Liver (tissue), 3 donors: ENCODE measurements at regions not wholly inside any gene's neighbourhood (a gene's known extent, or its start where the extent isn't known, plus 50 kb on each side); places are given as distances from the start of the nearest gene placed in this dataset.
"Not testable (repeated sequence)": the region's sequence is repeated elsewhere in the genome, so short reads cannot be mapped to it uniquely, and the experiment has no call there.

ENCODE experiments used
- CTCF ChIP-seq: fragments of 150-350 bp; IDR thresholded peaks from 2 replicates; pipeline ENCODE4 v1.5.1; 2017; ENCODE audit warnings: improper control_type of control experiment, low read depth, low read length; ENCODE audit not compliant: missing input control
- EGR1 ChIP-seq, 2 donors: IDR thresholded peaks; 2 replicates each; pipeline ENCODE4 v1.6.1; 2016 to 2018; ENCODE audit warnings: antibody characterized with exemption in 2 of 2, low read depth in 2 of 2
- FOXA1 ChIP-seq: IDR thresholded peaks from 2 replicates; pipeline ENCODE4 v1.6.1; 2016; ENCODE audit warnings: antibody characterized with exemption
- JUND ChIP-seq, 2 donors: IDR thresholded peaks; 2 replicates each; pipeline ENCODE4 v1.6.1; 2016; ENCODE audit warnings: antibody characterized with exemption in 2 of 2
- MAX ChIP-seq: IDR thresholded peaks from 2 replicates; pipeline ENCODE4 v1.6.1; 2016; ENCODE audit warnings: antibody characterized with exemption
- RAD21 ChIP-seq, 2 donors: IDR thresholded peaks; 2 replicates each; pipeline ENCODE4 v1.6.1; 2016; ENCODE audit warnings: antibody characterized with exemption in 2 of 2, mild to moderate bottlenecking in 2 of 2
- RXRA ChIP-seq, 2 donors: IDR thresholded peaks; 2 replicates each; pipeline ENCODE4 v1.6.1; 2017 to 2018; ENCODE audit warnings: antibody characterized with exemption in 2 of 2, mild to moderate bottlenecking in 1 of 2
- SP1 ChIP-seq: IDR thresholded peaks from 2 replicates; pipeline ENCODE4 v1.6.1; 2018; ENCODE audit warnings: antibody characterized with exemption, mild to moderate bottlenecking
- YY1 ChIP-seq: IDR thresholded peaks from 2 replicates; pipeline ENCODE4 v1.6.1; 2016; ENCODE audit warnings: antibody characterized with exemption, mild to moderate bottlenecking
- TF ChIP-seq, protein P1 (sequence below): IDR thresholded peaks from 2 replicates; pipeline ENCODE4 v1.6.1; 2016; ENCODE audit warnings: antibody characterized with exemption
- TF ChIP-seq, protein P2 (sequence below): IDR thresholded peaks from 2 replicates; pipeline ENCODE4 v1.6.1; 2016; ENCODE audit warnings: antibody characterized with exemption
- TF ChIP-seq, protein P3 (sequence below): IDR thresholded peaks from 2 replicates; pipeline ENCODE4 v1.6.1; 2016; ENCODE audit warnings: antibody characterized with exemption, mild to moderate bottlenecking
- donor health status: healthy.
- donor health status: healthy.

DNA sequence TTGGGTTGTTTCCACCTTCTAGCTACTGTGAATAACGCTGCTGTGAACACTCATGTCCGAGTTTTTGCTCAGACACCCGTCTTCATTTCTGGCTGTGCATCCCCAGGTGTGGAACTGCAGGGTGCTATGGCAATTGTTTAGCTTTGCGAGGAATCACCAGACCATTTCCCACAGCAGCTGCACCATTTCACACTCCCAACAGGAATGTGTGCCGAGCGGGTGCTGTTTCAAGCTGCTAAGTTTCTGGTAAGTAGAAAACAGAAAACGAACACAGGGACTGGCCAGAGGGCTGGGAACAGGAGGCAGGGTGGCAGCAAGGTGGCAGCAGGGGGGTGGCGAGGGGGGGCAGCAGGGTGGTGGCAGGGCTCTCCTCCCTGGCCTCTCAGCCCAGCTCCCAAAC, 5437.1 kb upstream of the TPTE start:
- not testable (repeated sequence) for TF ChIP-seq CTCF; YY1; MAX; FOXA1; EGR1 (IDR thresholded peaks at IDR 0.05; ENCODE audit: low read depth in 2 of 2); JUND (IDR thresholded peaks at IDR 0.05); RAD21 (IDR thresholded peaks at IDR 0.05); SP1; RXRA (IDR thresholded peaks at IDR 0.05)
- TF ChIP-seq, protein P1, sequence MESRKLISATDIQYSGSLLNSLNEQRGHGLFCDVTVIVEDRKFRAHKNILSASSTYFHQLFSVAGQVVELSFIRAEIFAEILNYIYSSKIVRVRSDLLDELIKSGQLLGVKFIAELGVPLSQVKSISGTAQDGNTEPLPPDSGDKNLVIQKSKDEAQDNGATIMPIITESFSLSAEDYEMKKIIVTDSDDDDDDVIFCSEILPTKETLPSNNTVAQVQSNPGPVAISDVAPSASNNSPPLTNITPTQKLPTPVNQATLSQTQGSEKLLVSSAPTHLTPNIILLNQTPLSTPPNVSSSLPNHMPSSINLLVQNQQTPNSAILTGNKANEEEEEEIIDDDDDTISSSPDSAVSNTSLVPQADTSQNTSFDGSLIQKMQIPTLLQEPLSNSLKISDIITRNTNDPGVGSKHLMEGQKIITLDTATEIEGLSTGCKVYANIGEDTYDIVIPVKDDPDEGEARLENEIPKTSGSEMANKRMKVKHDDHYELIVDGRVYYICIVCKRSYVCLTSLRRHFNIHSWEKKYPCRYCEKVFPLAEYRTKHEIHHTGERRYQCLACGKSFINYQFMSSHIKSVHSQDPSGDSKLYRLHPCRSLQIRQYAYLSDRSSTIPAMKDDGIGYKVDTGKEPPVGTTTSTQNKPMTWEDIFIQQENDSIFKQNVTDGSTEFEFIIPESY = not testable (repeated sequence)
- TF ChIP-seq, protein P2, sequence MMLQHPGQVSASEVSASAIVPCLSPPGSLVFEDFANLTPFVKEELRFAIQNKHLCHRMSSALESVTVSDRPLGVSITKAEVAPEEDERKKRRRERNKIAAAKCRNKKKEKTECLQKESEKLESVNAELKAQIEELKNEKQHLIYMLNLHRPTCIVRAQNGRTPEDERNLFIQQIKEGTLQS = not testable (repeated sequence)
- TF ChIP-seq, protein P3, sequence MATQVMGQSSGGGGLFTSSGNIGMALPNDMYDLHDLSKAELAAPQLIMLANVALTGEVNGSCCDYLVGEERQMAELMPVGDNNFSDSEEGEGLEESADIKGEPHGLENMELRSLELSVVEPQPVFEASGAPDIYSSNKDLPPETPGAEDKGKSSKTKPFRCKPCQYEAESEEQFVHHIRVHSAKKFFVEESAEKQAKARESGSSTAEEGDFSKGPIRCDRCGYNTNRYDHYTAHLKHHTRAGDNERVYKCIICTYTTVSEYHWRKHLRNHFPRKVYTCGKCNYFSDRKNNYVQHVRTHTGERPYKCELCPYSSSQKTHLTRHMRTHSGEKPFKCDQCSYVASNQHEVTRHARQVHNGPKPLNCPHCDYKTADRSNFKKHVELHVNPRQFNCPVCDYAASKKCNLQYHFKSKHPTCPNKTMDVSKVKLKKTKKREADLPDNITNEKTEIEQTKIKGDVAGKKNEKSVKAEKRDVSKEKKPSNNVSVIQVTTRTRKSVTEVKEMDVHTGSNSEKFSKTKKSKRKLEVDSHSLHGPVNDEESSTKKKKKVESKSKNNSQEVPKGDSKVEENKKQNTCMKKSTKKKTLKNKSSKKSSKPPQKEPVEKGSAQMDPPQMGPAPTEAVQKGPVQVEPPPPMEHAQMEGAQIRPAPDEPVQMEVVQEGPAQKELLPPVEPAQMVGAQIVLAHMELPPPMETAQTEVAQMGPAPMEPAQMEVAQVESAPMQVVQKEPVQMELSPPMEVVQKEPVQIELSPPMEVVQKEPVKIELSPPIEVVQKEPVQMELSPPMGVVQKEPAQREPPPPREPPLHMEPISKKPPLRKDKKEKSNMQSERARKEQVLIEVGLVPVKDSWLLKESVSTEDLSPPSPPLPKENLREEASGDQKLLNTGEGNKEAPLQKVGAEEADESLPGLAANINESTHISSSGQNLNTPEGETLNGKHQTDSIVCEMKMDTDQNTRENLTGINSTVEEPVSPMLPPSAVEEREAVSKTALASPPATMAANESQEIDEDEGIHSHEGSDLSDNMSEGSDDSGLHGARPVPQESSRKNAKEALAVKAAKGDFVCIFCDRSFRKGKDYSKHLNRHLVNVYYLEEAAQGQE = not testable (repeated sequence)
